ENCODE measurements at regions not wholly inside any gene's neighbourhood (a gene's known extent, or its start where the extent isn't known, plus 50 kb on each side); places are given as distances from the start of the nearest gene placed in this dataset.

GRCh38 chrX:13266641-13267345, 53.1 kb downstream of the ATXN3L start:
- FAIRE-seq (no peak), DNase-seq (ENCODE audit: low spot score in 2 of 2) (no peak)

- DNase-seq (ENCODE audit: low spot score in 2 of 2) (no peak), FAIRE-seq (no peak)
These were observed 54.2 kb downstream of the ATXN3L start for GRCh38 chrX:13265549-13266132.

GRCh38 chrX:13265111-13265510, 54.7 kb downstream of the ATXN3L start:
- FAIRE-seq, result no peak
- no peak for DNase-seq (ENCODE audit: low spot score in 2 of 2)

- DNase-seq (ENCODE audit: low spot score in 2 of 2), result no peak
- no peak for FAIRE-seq
These were observed 56.1 kb downstream of the ATXN3L start for GRCh38 chrX:13263560-13264251.

GRCh38 chrX:13261348-13261747, 58.5 kb downstream of the ATXN3L start:
- DNase-seq (ENCODE audit: low spot score in 2 of 2) (no peak), FAIRE-seq (no peak)

DNA sequence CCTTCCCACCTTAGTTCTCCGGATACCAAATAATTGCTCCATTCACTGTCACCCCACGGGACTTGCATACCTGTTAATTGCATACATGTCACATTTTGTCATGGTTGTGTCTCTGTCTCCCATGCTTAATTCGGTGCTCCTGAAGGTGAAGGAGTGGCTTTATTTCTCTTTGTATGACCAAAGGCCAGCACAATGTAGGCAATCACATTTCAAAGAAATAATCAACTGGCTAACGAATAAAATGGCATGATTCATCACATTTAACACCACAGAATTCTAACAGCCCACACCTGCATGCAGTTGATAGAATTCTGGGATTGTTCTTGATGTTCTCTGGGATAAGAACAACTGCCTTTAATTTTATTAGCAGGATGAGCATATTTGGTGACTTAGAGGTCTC, 59.3 kb downstream of the ATXN3L start:
- no peak for FAIRE-seq
- DNase-seq (ENCODE audit: low spot score in 2 of 2), result no peak

GRCh38 chrX:13258725-13259124, 61.1 kb downstream of the ATXN3L start:
- no peak for FAIRE-seq

DNA sequence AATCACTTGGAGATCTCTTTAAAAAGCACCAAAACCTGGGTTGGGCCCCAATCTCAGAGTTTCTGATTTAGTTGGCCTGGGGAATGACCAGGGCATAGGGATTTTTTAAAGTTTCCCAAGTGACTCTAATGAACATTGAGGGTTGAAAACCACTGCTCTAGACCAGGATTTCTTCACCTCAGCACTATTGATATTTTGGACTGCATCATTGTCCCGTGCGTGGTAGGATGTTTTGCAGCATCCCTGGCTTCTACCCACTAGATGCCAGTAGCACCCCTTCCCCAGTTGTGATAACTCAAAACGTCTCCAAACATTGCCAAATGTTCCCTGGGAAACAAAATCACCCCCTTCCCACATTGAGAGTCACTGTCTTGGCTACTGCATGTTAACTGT, 61.8 kb downstream of the ATXN3L start:
- no peak for DNase-seq (ENCODE audit: low spot score in 2 of 2)
- FAIRE-seq, result no peak

More at GRCh38 chrX:13258725-13259124, 61.1 kb downstream of the ATXN3L start:
- DNase-seq (ENCODE audit: low spot score in 2 of 2), result no peak

DNA sequence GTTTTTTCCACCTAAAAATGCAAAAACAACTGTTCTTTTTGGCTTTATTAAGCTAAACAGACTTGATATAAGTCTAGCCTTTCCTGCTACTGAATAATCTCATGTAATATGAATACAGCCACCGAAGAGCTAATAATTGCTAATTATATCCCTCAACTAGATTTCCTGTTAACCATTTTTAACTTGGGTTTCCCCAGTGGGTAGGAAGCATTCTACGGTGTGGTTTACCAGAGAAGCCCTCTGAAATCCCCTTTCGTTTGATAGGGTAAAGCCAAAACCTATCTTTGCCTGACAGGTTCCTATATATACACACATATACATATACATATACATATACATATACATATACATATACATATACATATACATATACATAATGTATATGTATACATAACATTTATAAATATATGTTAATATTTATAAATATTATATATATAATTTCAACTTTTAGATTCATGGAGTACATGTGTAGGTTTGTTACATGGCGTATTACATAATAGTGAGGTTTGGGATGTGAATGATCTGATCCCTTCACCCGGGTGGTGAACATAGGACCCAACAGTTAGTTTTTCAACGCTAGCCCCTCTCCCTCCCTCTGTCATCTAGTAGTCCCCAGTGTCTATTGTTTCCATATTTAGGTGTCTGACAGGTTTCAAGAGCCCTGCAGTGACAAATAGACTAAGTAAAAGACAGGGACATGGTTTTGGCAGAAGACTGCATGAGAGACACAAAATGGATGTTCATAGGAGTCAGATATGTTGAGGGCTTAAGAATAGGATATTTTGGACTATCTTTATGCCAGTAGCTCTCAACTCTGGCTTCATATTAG, 62.4 kb downstream of the ATXN3L start:
- DNase-seq (ENCODE audit: low spot score in 2 of 2), result no peak
- peak; percentile 44 for FAIRE-seq

- DNase-seq (ENCODE audit: low spot score in 2 of 2) (no peak), FAIRE-seq (no peak)
These were observed 63.2 kb downstream of the ATXN3L start for GRCh38 chrX:13256603-13257002.

- no peak for DNase-seq (ENCODE audit: low spot score in 2 of 2)
- FAIRE-seq, result no peak
These were observed 65.0 kb downstream of the ATXN3L start for GRCh38 chrX:13254870-13255269.

- DNase-seq (ENCODE audit: low spot score in 2 of 2) (no peak), FAIRE-seq (no peak)
These were observed 65.6 kb downstream of the ATXN3L start for GRCh38 chrX:13254076-13254785.

- FAIRE-seq (no peak), DNase-seq (ENCODE audit: low spot score in 2 of 2) (no peak)
These were observed 66.6 kb downstream of the ATXN3L start for GRCh38 chrX:13253223-13253622.

DNA sequence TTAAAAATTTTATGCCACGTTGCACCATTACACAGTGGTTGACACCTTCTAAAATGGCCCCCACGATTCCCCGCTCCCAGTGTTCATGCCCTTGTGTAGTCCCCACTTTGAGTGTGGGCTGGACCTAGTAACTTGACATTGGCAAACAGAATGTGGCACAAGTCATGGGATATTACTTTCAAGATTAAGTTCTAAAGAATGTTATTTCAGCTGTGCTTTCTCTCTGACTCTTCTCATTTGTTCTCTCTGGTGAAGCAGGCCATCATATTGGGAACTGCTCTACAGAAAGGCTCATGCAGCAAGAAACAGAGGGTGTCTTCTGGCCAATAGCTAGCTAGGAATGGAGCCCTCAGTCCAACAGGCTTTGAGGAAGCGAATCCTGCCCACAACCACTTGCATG, 67.1 kb downstream of the ATXN3L start:
- no peak for DNase-seq (ENCODE audit: low spot score in 2 of 2)
- no peak for FAIRE-seq

GRCh38 chrX:13250826-13251580, 68.8 kb downstream of the ATXN3L start:
- DNase-seq (ENCODE audit: low spot score in 2 of 2) (no peak), FAIRE-seq (no peak)

- no peak for FAIRE-seq
- DNase-seq (ENCODE audit: low spot score in 2 of 2), result no peak
These were observed 70.9 kb downstream of the ATXN3L start for GRCh38 chrX:13248867-13249486.

DNA sequence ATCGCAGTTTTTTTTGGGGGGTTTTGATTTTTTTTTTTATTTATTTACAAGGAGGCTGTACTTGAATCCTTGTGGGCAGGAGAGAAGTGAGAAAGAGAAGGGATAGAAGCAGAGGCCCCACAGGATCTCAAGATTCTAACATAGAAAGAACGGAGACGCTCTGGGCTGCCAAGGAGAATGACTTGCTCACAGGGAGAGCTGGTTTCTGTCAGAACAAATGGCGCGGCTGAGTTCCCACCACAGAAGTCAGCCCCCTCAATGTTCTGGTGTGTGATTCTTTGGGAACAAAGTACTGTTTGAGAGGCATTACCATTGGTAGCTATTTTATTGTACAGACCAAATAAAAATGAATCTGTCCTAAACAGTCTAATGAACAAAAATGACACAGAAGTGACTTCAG, 80.6 kb downstream of the ATXN3L start:
- no peak for DNase-seq (ENCODE audit: low spot score in 2 of 2)
- FAIRE-seq, result no peak

DNA sequence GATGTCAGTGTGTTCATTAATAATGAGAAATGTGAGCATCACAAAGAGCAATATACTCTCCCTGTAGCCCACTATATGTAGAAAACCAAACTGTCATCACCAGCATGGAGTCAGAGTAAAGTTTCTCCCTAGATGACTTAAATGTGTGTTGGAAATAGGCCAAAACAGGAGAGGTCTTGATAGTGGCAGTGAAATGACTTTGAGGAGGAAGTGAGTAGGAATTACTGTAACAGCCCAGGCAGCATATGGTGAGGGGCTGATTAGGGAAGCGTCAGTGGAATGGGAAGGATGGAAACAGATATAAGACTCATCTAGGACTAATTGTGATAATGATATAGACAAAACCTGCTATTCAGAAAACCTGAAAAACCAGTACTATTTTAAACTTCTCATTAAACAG, 83.9 kb downstream of the ATXN3L start:
- FAIRE-seq (no peak), DNase-seq (ENCODE audit: low spot score in 2 of 2) (no peak)

DNA sequence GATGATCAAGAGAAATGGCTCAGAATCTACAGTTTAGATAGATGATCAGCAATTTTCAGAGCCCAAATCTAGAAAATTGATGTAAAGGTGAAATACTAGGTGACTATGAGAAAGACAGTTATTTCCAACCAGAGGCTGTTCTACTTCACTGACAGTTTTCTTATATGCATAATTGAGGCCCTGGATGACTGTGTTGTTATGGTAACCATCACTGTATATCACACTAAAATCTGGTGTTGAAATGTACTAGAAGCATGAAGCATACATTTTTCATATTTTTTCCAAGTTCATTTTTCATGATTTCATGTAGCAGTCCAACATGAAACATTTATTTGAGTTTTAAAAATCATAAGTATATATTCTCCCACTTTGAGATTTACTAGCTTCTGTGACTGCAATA, 87.4 kb downstream of the ATXN3L start:
- DNase-seq (ENCODE audit: low spot score in 2 of 2), result no peak
- no peak for FAIRE-seq

Measured in frontal cortex (tissue), 3 donors.